H1 (cell line): ENCODE measurements at regions not wholly inside any gene's neighbourhood (a gene's known extent, or its start where the extent isn't known, plus 50 kb on each side); places are given as distances from the start of the nearest gene placed in this dataset.

Experiments
- BACH1 ChIP-seq: IDR thresholded peaks from 2 replicates; pipeline ENCODE4 v1.6.1; 2012; ENCODE audit warnings: low read length, improper control_type of control experiment
- CHD7 ChIP-seq: fragments of 300-600 bp; sonication (generic); IDR thresholded peaks from 2 replicates; pipeline ENCODE4 v1.7.1; 2012; ENCODE audit warnings: low read length, moderate library complexity, mild to moderate bottlenecking, inconsistent platforms; ENCODE audit not compliant: insufficient replicate concordance
- CTCF ChIP-seq, 3 experiments: IDR thresholded peaks; 1 replicate in 2 of 3; 2 replicates in 1 of 3; pipeline versions ENCODE4 v1.5.1 to v1.6.1; 2011; ENCODE audit warnings: low read length in 3 of 3, mild to moderate bottlenecking in 3 of 3, inconsistent platforms in 2 of 3, low read depth in 1 of 3, moderate library complexity in 1 of 3; ENCODE audit not compliant: insufficient read depth in 1 of 3; ENCODE audit errors: control extremely low read depth in 1 of 3
- KDM1A ChIP-seq: fragments of 200-600, 300-600 bp; sonication (generic); IDR thresholded peaks from 2 replicates; pipeline ENCODE4 v1.7.1; 2016; ENCODE audit warnings: mild to moderate bottlenecking, low read length, borderline replicate concordance
- NANOG ChIP-seq: IDR thresholded peaks from 2 replicates; pipeline ENCODE4 v1.6.1; 2011; ENCODE audit warnings: low read length, low read depth, mild to moderate bottlenecking, inconsistent platforms; ENCODE audit not compliant: insufficient read depth, poor library complexity, severe bottlenecking
- SAP30 ChIP-seq: fragments of 300-600 bp; sonication (generic); IDR thresholded peaks from 2 replicates; pipeline ENCODE4 v1.7.1; 2012; ENCODE audit warnings: low read length, moderate library complexity, mild to moderate bottlenecking, inconsistent platforms; ENCODE audit not compliant: insufficient read depth, insufficient replicate concordance
- SRF ChIP-seq: IDR thresholded peaks from 2 replicates; pipeline ENCODE4 v1.6.1; 2011; ENCODE audit warnings: mild to moderate bottlenecking, low read depth, low read length, moderate library complexity
- USF2 ChIP-seq: IDR thresholded peaks from 2 replicates; pipeline ENCODE4 v1.6.1; 2011; ENCODE audit warnings: low read length, improper control_type of control experiment

DNA sequence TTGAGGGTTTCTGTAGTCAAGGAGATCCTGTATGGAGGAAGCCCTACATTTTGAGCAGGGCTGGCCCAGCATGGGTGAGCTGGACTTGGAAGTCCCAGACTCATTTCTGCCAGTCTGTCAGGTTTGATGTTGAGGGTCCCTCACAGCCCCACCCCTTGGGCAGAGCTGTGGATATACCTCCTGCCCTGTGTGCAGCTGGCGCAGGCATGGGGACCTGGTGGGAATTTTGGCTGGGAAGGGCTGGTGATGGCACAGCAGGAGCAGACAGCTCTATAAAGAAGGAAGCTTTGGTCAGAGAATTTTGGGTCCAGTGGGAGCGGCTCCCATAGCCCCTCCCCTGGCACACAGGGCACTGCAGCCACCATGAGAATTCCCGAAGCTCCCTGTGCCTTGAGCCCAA is 482.6 kb downstream of the RPS24 start (continued):
- TF ChIP-seq CHD7 (no peak), KDM1A (no peak), SRF (no peak), USF2 (no peak), BACH1 (no peak), CTCF (IDR thresholded peaks at IDR 0.05; ENCODE audit: control extremely low read depth in 1 of 3, insufficient read depth in 1 of 3, low read depth in 1 of 3, low read length in 3 of 3) (no peak), SAP30 (no peak), NANOG (no peak)
